ENCODE measurements at regions not wholly inside any gene's neighbourhood (a gene's known extent, or its start where the extent isn't known, plus 50 kb on each side); places are given as distances from the start of the nearest gene placed in this dataset.

GRCh38 chr1:164225011-164225410 lies 334.0 kb upstream of the PBX1 start:
- FAIRE-seq (no peak), DNase-seq (ENCODE audit: insufficient read length, low spot score) (no peak)
- no peak for TF ChIP-seq POLR2A (IDR thresholded peaks at IDR 0.05; ENCODE audit: low read depth, low read length)

- DNase-seq (ENCODE audit: insufficient read length, low spot score) (no peak), FAIRE-seq (no peak)
- TF ChIP-seq POLR2A (IDR thresholded peaks at IDR 0.05; ENCODE audit: low read depth, low read length), result no peak
Measured at GRCh38 chr1:164226977-164227376, 332.0 kb upstream of the PBX1 start.

- FAIRE-seq (no peak), DNase-seq (ENCODE audit: insufficient read length, low spot score) (no peak)
- no peak for TF ChIP-seq POLR2A (IDR thresholded peaks at IDR 0.05; ENCODE audit: low read depth, low read length)
Measured at GRCh38 chr1:164228928-164229327, 330.1 kb upstream of the PBX1 start.

DNA sequence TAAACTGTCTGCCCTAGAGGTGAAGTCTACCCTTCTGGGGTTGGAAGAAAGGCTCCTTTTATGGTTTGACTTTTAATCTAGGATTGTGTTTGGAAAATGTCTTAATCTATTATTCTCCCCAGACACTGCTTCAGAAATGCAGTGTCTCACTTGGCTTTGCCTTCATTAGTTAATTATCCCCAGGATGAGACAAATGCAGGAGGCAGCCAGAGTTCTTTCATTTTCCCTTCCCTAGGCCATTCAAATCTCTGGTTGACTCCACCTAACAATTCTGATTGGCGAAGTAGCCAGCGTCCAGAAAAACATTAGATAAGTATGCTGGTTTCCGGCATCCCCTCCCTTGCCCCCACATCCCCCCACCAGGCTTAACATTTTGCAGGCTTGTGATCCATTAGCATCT lies 325.8 kb upstream of the PBX1 start:
- FAIRE-seq, result no peak
- TF ChIP-seq POLR2A (IDR thresholded peaks at IDR 0.05; ENCODE audit: low read depth, low read length), result no peak
- no peak for DNase-seq (ENCODE audit: insufficient read length, low spot score)

- DNase-seq (ENCODE audit: insufficient read length, low spot score), result no peak
- no peak for TF ChIP-seq POLR2A (IDR thresholded peaks at IDR 0.05; ENCODE audit: low read depth, low read length)
- no peak for FAIRE-seq
Measured at GRCh38 chr1:164240081-164240480, 318.9 kb upstream of the PBX1 start.

- FAIRE-seq (no peak), DNase-seq (ENCODE audit: insufficient read length, low spot score) (no peak)
- TF ChIP-seq POLR2A (IDR thresholded peaks at IDR 0.05; ENCODE audit: low read depth, low read length), result no peak
Measured at GRCh38 chr1:164250365-164250764, 308.6 kb upstream of the PBX1 start.

- no peak for DNase-seq (ENCODE audit: insufficient read length, low spot score)
Measured at GRCh38 chr1:164256456-164256855, 302.5 kb upstream of the PBX1 start.

DNA sequence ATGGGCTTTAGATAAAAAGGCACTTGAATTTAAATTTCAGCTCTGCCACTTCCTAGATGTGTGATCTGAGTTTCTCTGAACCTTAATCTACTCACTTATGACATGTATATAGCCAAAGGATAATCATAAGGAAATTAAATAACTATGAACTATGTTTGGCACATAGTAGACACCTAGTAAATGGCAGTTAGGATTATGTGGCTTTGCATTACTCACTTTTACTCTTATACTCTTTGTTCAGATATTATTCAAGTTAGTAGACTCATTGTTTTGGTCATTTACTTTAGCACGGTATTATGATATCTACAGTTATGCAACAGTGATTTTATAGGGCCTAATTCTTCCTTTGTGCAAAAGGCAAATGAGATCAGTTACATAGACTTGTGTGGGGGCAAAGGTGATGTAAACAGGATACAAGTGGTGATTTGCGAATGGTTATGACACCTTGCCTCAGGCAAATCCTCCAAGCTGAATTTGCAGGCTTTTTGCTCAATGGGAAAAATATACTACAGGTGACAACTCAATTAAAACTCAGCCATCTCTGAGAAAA lies 297.2 kb upstream of the PBX1 start:
- DNase-seq (ENCODE audit: insufficient read length, low spot score), result no peak

More at GRCh38 chr1:164256456-164256855, 302.5 kb upstream of the PBX1 start:
- no peak for FAIRE-seq
- TF ChIP-seq POLR2A (IDR thresholded peaks at IDR 0.05; ENCODE audit: low read depth, low read length), result no peak

GRCh38 chr1:164263540-164263939 lies 295.4 kb upstream of the PBX1 start:
- FAIRE-seq, result no peak

More for the DNA sequence above, 297.2 kb upstream of the PBX1 start:
- FAIRE-seq, result no peak
- no peak for TF ChIP-seq POLR2A (IDR thresholded peaks at IDR 0.05; ENCODE audit: low read depth, low read length)

GRCh38 chr1:164265232-164265631 lies 293.8 kb upstream of the PBX1 start:
- DNase-seq (ENCODE audit: insufficient read length, low spot score), result no peak
- no peak for TF ChIP-seq POLR2A (IDR thresholded peaks at IDR 0.05; ENCODE audit: low read depth, low read length)
- FAIRE-seq, result no peak

More at GRCh38 chr1:164263540-164263939, 295.4 kb upstream of the PBX1 start:
- DNase-seq (ENCODE audit: insufficient read length, low spot score), result no peak
- no peak for TF ChIP-seq POLR2A (IDR thresholded peaks at IDR 0.05; ENCODE audit: low read depth, low read length)

- DNase-seq (ENCODE audit: insufficient read length, low spot score), result no peak
- no peak for FAIRE-seq
- no peak for TF ChIP-seq POLR2A (IDR thresholded peaks at IDR 0.05; ENCODE audit: low read depth, low read length)
Measured at GRCh38 chr1:164272156-164272555, 286.8 kb upstream of the PBX1 start.

DNA sequence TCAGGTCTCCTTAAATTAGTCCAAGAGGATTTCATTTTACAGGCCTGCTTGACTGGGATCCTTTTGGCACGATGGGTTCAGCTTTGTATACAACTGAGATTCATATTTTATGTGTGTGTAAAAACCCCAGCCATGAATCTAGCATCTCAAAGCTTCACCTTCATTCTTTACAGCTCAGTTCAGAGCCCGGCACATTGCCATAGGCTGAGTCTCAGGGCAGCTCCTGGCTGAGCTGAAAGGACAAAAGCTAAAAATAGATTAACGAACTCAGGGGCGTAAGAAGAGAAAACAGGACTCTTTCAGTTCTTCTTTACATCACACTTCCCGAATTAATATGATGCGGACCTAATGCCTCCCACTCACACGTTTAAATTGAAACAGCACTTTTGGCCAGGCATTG lies 262.8 kb upstream of the PBX1 start:
- no peak for TF ChIP-seq POLR2A (IDR thresholded peaks at IDR 0.05; ENCODE audit: low read depth, low read length)
- no peak for FAIRE-seq
- no peak for DNase-seq (ENCODE audit: insufficient read length, low spot score)

DNA sequence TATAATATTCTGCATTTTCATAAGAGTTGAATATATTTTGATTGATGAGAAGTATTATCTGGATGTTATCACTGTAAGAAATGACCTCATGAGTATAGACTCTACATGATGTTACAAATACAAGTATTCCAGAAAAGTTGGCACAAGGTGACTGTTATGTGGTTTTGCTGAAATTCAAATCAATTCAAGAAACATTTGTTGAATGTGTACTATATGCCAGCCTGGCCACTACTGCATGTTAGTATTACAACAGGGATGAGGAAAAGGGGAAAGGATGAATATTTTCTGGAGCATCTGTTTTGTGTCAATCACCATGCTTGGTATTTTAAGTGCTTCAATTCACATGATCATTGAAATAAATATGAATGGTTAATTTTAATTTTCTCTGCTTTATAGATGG lies 250.9 kb upstream of the PBX1 start:
- no peak for TF ChIP-seq POLR2A (IDR thresholded peaks at IDR 0.05; ENCODE audit: low read depth, low read length)
- DNase-seq (ENCODE audit: insufficient read length, low spot score) (no peak), FAIRE-seq (no peak)

GRCh38 chr1:164310166-164310565 lies 248.8 kb upstream of the PBX1 start:
- DNase-seq (ENCODE audit: insufficient read length, low spot score), result no peak
- no peak for TF ChIP-seq POLR2A (IDR thresholded peaks at IDR 0.05; ENCODE audit: low read depth, low read length)
- no peak for FAIRE-seq

- FAIRE-seq (no peak), DNase-seq (ENCODE audit: insufficient read length, low spot score) (no peak)
- no peak for TF ChIP-seq POLR2A (IDR thresholded peaks at IDR 0.05; ENCODE audit: low read depth, low read length)
Measured at GRCh38 chr1:164311377-164311776, 247.6 kb upstream of the PBX1 start.

Measured in H54 (cell line).